ENCODE measurements at regions not wholly inside any gene's neighbourhood (a gene's known extent, or its start where the extent isn't known, plus 50 kb on each side); places are given as distances from the start of the nearest gene placed in this dataset.

DNA sequence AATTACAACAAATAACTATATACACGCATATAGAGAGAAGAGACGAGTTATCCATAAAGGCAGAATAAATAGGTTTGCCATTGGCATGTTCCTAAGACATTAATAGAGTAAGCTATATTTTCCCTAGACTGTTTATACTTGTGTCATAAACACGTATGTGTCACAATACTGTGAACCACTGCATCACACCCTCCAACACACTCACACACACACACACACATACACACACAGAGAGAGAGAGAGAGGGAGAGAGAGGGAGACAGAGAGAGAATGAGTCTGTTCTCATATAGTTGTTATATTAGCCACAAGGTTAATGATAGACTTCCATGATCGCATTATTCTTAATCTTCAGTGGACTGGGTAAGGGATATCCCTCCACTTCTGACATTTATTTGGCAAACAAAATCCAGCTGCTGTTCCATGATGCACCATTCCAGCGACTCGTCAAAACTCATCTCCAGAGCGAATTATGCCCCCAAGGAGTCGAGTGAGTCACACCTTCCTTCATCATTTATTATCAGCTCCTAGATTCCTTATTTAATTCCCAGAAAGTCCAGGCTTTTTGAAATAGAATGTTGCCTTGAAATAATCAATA is 82.8 kb upstream of the HIVEP1 start:
- no peaks in the 10 kb centered on the region for H4K20me1 ChIP-seq (ENCODE audit: control insufficient read depth, extremely low read depth, insufficient read depth, low read length)
- H3K27me3 ChIP-seq (ENCODE audit: control insufficient read depth, insufficient read depth, low read length): no peaks in the 10 kb centered on the region
- H3K4me3 ChIP-seq (replicated peaks in 1 of 4; ENCODE audit: control extremely low read depth in 1 of 4, insufficient read depth in 1 of 4, low read depth in 3 of 4, low read length in 4 of 4): no peak overlapping the region
- no peaks in the 10 kb centered on the region for H3K4me1 ChIP-seq (ENCODE audit: control insufficient read depth, extremely low read depth, insufficient read depth, low read length)
- DNase-seq (ENCODE audit: low read depth in 2 of 2): peak in 1 of 2 donors; percentile 41
- H3K9me3 ChIP-seq (ENCODE audit: control insufficient read depth, insufficient read depth, low read depth, low read length): no peaks in the 10 kb centered on the region
- no peak overlapping the region for H3K27ac ChIP-seq (ENCODE audit: insufficient read depth, low read length)
- H3K4me2 ChIP-seq (ENCODE audit: extremely low read depth, insufficient read depth, low read length): no peak overlapping the region
- H3K79me2 ChIP-seq (ENCODE audit: control insufficient read depth, insufficient read depth, low read length): no peaks in the 10 kb centered on the region
- no peak overlapping the region for H2AFZ ChIP-seq (ENCODE audit: low read length)
- TF ChIP-seq EZH2 (IDR thresholded peaks at IDR 0.05; ENCODE audit: low read length, missing control alignments): no peak
- TF ChIP-seq, protein P1, sequence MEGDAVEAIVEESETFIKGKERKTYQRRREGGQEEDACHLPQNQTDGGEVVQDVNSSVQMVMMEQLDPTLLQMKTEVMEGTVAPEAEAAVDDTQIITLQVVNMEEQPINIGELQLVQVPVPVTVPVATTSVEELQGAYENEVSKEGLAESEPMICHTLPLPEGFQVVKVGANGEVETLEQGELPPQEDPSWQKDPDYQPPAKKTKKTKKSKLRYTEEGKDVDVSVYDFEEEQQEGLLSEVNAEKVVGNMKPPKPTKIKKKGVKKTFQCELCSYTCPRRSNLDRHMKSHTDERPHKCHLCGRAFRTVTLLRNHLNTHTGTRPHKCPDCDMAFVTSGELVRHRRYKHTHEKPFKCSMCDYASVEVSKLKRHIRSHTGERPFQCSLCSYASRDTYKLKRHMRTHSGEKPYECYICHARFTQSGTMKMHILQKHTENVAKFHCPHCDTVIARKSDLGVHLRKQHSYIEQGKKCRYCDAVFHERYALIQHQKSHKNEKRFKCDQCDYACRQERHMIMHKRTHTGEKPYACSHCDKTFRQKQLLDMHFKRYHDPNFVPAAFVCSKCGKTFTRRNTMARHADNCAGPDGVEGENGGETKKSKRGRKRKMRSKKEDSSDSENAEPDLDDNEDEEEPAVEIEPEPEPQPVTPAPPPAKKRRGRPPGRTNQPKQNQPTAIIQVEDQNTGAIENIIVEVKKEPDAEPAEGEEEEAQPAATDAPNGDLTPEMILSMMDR (conservative IDR thresholded peaks at IDR 0.05 in 1 of 2, IDR thresholded peaks at IDR 0.05 in 1 of 2; ENCODE audit: low read depth in 1 of 2, low read length in 2 of 2): no peak
- H3K9ac ChIP-seq (ENCODE audit: insufficient read depth, low read length): no peak overlapping the region
- no peaks in the 10 kb centered on the region for H3K36me3 ChIP-seq (ENCODE audit: control insufficient read depth, insufficient read depth, low read length)

DNA sequence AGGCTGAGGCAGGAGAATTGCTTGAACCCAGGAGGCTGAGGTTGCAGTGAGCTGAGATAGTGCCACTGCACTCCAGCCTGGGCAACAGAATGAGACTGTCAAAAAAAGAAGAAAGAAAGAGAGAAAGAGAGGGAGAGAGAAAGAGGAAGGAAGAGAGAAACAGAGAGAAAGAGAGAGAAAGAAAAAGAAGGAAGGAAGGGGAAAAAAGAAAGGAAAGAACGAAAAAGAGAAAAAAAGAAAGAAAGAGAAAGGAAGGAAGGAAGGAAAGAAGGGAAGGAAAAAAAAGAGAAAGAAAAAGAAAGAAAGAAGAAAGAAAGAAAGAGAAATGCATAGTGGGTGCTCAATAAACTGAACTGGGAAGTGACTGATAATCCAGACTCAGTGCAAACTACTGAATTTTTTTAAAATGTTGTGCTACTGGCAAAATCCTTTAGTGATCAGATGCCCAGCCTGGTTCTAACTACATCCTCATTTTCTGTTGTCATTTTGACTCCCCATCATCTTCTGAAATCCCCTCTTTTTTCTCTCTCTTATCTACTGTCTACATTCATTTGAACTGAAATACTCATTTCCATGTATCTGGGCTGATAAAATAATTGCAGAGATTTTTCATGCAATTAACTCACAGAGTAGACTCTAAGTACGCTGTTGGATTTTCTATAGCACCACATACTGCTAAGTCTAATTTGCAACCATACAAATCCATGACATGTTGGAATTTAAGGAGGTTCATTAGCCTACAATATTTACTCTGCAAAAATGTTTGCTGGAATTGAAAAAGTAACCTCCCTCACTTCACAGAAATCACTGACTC is 85.3 kb upstream of the HIVEP1 start:
- TF ChIP-seq, protein P1 (conservative IDR thresholded peaks at IDR 0.05 in 1 of 2, IDR thresholded peaks at IDR 0.05 in 1 of 2; ENCODE audit: low read depth in 1 of 2, low read length in 2 of 2): no peak
- Histone ChIP-seq H3K79me2 (ENCODE audit: control insufficient read depth, insufficient read depth, low read length) (no peaks in the 10 kb centered on the region), H3K27ac (ENCODE audit: insufficient read depth, low read length) (no peak overlapping the region), H3K4me3 (replicated peaks in 1 of 4; ENCODE audit: control extremely low read depth in 1 of 4, insufficient read depth in 1 of 4, low read depth in 3 of 4, low read length in 4 of 4) (no peak overlapping the region), H3K9ac (ENCODE audit: insufficient read depth, low read length) (no peak overlapping the region), H3K4me2 (ENCODE audit: extremely low read depth, insufficient read depth, low read length) (no peak overlapping the region), H4K20me1 (ENCODE audit: control insufficient read depth, extremely low read depth, insufficient read depth, low read length) (no peaks in the 10 kb centered on the region), H3K36me3 (ENCODE audit: control insufficient read depth, insufficient read depth, low read length) (no peaks in the 10 kb centered on the region), H2AFZ (ENCODE audit: low read length) (no peak overlapping the region), H3K4me1 (ENCODE audit: control insufficient read depth, extremely low read depth, insufficient read depth, low read length) (peaks cover under 1% of the 10 kb centered on the region), H3K27me3 (ENCODE audit: control insufficient read depth, insufficient read depth, low read length) (no peaks in the 10 kb centered on the region), H3K9me3 (ENCODE audit: control insufficient read depth, insufficient read depth, low read depth, low read length) (no peaks in the 10 kb centered on the region)
- no peak for DNase-seq (ENCODE audit: low read depth in 2 of 2)

DNA sequence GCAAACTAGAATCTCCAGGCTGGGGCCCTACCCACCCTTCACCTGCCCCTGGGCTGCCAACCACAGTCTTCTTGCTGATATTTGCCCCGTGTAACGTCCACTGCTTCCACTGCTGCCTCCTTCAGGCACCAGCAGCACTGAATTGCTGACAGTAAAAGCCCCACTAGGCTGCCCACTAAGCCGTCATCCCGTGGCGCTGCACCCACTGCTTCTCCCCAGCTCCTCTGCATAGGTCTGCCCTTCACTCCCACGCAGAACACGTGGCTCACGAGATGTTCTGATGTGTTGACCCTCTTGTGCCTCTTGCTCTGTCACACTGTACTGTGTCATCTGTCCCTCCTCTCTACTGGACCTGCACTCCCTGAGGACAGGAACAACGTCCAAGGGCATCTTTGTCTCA is 86.3 kb upstream of the HIVEP1 start:
- Histone ChIP-seq H3K27ac (ENCODE audit: insufficient read depth, low read length) (no peak overlapping the region), H3K27me3 (ENCODE audit: control insufficient read depth, insufficient read depth, low read length) (no peaks in the 10 kb centered on the region), H3K36me3 (ENCODE audit: control insufficient read depth, insufficient read depth, low read length) (no peaks in the 10 kb centered on the region), H3K4me2 (ENCODE audit: extremely low read depth, insufficient read depth, low read length) (no peak overlapping the region), H4K20me1 (ENCODE audit: control insufficient read depth, extremely low read depth, insufficient read depth, low read length) (no peaks in the 10 kb centered on the region), H3K4me1 (ENCODE audit: control insufficient read depth, extremely low read depth, insufficient read depth, low read length) (peaks cover 7% of the 10 kb centered on the region), H2AFZ (ENCODE audit: low read length) (no peak overlapping the region), H3K9me3 (ENCODE audit: control insufficient read depth, insufficient read depth, low read depth, low read length) (no peaks in the 10 kb centered on the region), H3K79me2 (ENCODE audit: control insufficient read depth, insufficient read depth, low read length) (no peaks in the 10 kb centered on the region), H3K9ac (ENCODE audit: insufficient read depth, low read length) (no peak overlapping the region), H3K4me3 (replicated peaks in 1 of 4; ENCODE audit: control extremely low read depth in 1 of 4, insufficient read depth in 1 of 4, low read depth in 3 of 4, low read length in 4 of 4) (no peak overlapping the region)
- no peak for DNase-seq (ENCODE audit: low read depth in 2 of 2)
- TF ChIP-seq EZH2 (IDR thresholded peaks at IDR 0.05; ENCODE audit: low read length, missing control alignments): no peak
- TF ChIP-seq, protein P1 (conservative IDR thresholded peaks at IDR 0.05 in 1 of 2, IDR thresholded peaks at IDR 0.05 in 1 of 2; ENCODE audit: low read depth in 1 of 2, low read length in 2 of 2): no peak

Measured in fibroblast of lung (primary cell).